HG03135 (cell line): ENCODE measurements at regions not wholly inside any gene's neighbourhood (a gene's known extent, or its start where the extent isn't known, plus 50 kb on each side); places are given as distances from the start of the nearest gene placed in this dataset.

Experiments used
- ATAC-seq: cut with Tn5 transposase; IDR thresholded peaks from one replicate; pipeline ENCODE4 v1.9.1; 2021; ENCODE audit warnings: mild to moderate bottlenecking, moderate library complexity; ENCODE audit not compliant: unreplicated experiment

GRCh38 chr7:17155529-17155928, 142.9 kb upstream of the AHR start:
- ATAC-seq: no peak

GRCh38 chr7:17158261-17158660, 140.2 kb upstream of the AHR start:
- no peak for ATAC-seq

GRCh38 chr7:17159500-17160037, 138.9 kb upstream of the AHR start:
- ATAC-seq: peak; percentile 91

- ATAC-seq: peak; percentile 63
Measured at GRCh38 chr7:17166824-17167379, 131.6 kb upstream of the AHR start.

- ATAC-seq: no peak
Measured at GRCh38 chr7:17168416-17168815, 130.0 kb upstream of the AHR start.

- no peak for ATAC-seq
Measured at GRCh38 chr7:17171427-17171826, 127.0 kb upstream of the AHR start.

GRCh38 chr7:17176371-17177032, 122.0 kb upstream of the AHR start:
- ATAC-seq: no peak

- ATAC-seq: no peak
Measured at GRCh38 chr7:17178545-17178944, 119.9 kb upstream of the AHR start.

- ATAC-seq: no peak
Measured at GRCh38 chr7:17181482-17181881, 117.0 kb upstream of the AHR start.

- ATAC-seq: no peak
Measured at GRCh38 chr7:17183630-17184328, 114.7 kb upstream of the AHR start.

GRCh38 chr7:17184805-17185689, 113.4 kb upstream of the AHR start:
- ATAC-seq: peak; percentile 37

- ATAC-seq: peak; percentile 99
Measured at GRCh38 chr7:17185690-17186070, 112.8 kb upstream of the AHR start.

- ATAC-seq: no peak
Measured at GRCh38 chr7:17186745-17187530, 111.5 kb upstream of the AHR start.

GRCh38 chr7:17194656-17195055, 103.8 kb upstream of the AHR start:
- no peak for ATAC-seq

- peak; percentile 96 for ATAC-seq
Measured at GRCh38 chr7:17195576-17195975, 102.9 kb upstream of the AHR start.

- no peak for ATAC-seq
Measured at GRCh38 chr7:17205910-17206309, 92.5 kb upstream of the AHR start.

- peak; percentile 62 for ATAC-seq
Measured at GRCh38 chr7:17206349-17206905, 92.0 kb upstream of the AHR start.

GRCh38 chr7:17207220-17207619, 91.2 kb upstream of the AHR start:
- no peak for ATAC-seq

- ATAC-seq: no peak
Measured at GRCh38 chr7:17209101-17209500, 89.4 kb upstream of the AHR start.

GRCh38 chr7:17211307-17211836, 87.1 kb upstream of the AHR start:
- ATAC-seq: no peak
